ENCODE measurements at regions not wholly inside any gene's neighbourhood (a gene's known extent, or its start where the extent isn't known, plus 50 kb on each side); places are given as distances from the start of the nearest gene placed in this dataset.
"Not testable (repeated sequence)": the region's sequence is repeated elsewhere in the genome, so short reads cannot be mapped to it uniquely, and the experiment has no call there.

GRCh38 chrX:92110410-92110911 is 331.3 kb downstream of the PCDH11X start:
- not testable (repeated sequence) for TF ChIP-seq CTCF (conservative IDR thresholded peaks at IDR 0.05; ENCODE audit: low read depth in 2 of 2); REST (IDR thresholded peaks at IDR 0.05; ENCODE audit: unreplicated experiment); EZH2 (IDR thresholded peaks at IDR 0.05; ENCODE audit: low read depth, unreplicated experiment); EZH2phosphoT487 (IDR thresholded peaks at IDR 0.05; ENCODE audit: unreplicated experiment); POLR2AphosphoS5 (IDR thresholded peaks at IDR 0.05; ENCODE audit: low read depth); ZNF114 (CRISPR knock-in tag; IDR thresholded peaks at IDR 0.05); ZNF331 (CRISPR knock-in tag; IDR thresholded peaks at IDR 0.05; ENCODE audit: low read depth); STAT1 (IDR thresholded peaks at IDR 0.05; ENCODE audit: unreplicated experiment); CREB1 (CRISPR knock-in tag; IDR thresholded peaks at IDR 0.05; ENCODE audit: low read depth); ETS1 (IDR thresholded peaks at IDR 0.05); ZNF462 (CRISPR knock-in tag; IDR thresholded peaks at IDR 0.05); JUNB (IDR thresholded peaks at IDR 0.05; ENCODE audit: unreplicated experiment)
- TF ChIP-seq NANOG (IDR thresholded peaks at IDR 0.05; ENCODE audit: borderline replicate concordance): peak; percentile 59; the same call in 1 of the 2 replicates
